Middle frontal gyrus (tissue), 1 donor: ENCODE measurements at regions not wholly inside any gene's neighbourhood (a gene's known extent, or its start where the extent isn't known, plus 50 kb on each side); places are given as distances from the start of the nearest gene placed in this dataset.

Source experiments
- DNase-seq: peaks from one replicate; pipeline ENCODE4 v3.0.0-alpha.2; 2015; ENCODE audit warnings: low spot score; ENCODE audit errors: extremely low spot score

- no peak for DNase-seq
Measured at GRCh38 chr2:129654331-129654730, 325.1 kb upstream of the RAB6C start.

GRCh38 chr2:129656081-129656598 is 323.3 kb upstream of the RAB6C start:
- DNase-seq, result no peak

GRCh38 chr2:129658430-129658829 is 321.0 kb upstream of the RAB6C start:
- no peak for DNase-seq

- no peak for DNase-seq
Measured at GRCh38 chr2:129661935-129662334, 317.5 kb upstream of the RAB6C start.

GRCh38 chr2:129667577-129667976 is 311.9 kb upstream of the RAB6C start:
- no peak for DNase-seq

- no peak for DNase-seq
Measured at GRCh38 chr2:129672521-129672920, 306.9 kb upstream of the RAB6C start.

- DNase-seq, result no peak
Measured at GRCh38 chr2:129673234-129673633, 306.2 kb upstream of the RAB6C start.

GRCh38 chr2:129673847-129674711 is 305.4 kb upstream of the RAB6C start:
- DNase-seq, result no peak

- no peak for DNase-seq
Measured at GRCh38 chr2:129678751-129679150, 300.7 kb upstream of the RAB6C start.

- DNase-seq, result no peak
Measured at GRCh38 chr2:129681788-129682187, 297.7 kb upstream of the RAB6C start.

GRCh38 chr2:129689653-129690448 is 289.6 kb upstream of the RAB6C start:
- DNase-seq, result no peak

- DNase-seq, result no peak
Measured at GRCh38 chr2:129695496-129695895, 284.0 kb upstream of the RAB6C start.

GRCh38 chr2:129698593-129698992 is 280.9 kb upstream of the RAB6C start:
- no peak for DNase-seq

- no peak for DNase-seq
Measured at GRCh38 chr2:129699781-129700573, 279.5 kb upstream of the RAB6C start.

GRCh38 chr2:129702416-129703176 is 276.9 kb upstream of the RAB6C start:
- DNase-seq, result no peak

GRCh38 chr2:129705085-129705484 is 274.4 kb upstream of the RAB6C start:
- DNase-seq, result no peak

- DNase-seq, result no peak
Measured at GRCh38 chr2:129707800-129708199, 271.7 kb upstream of the RAB6C start.

- no peak for DNase-seq
Measured at GRCh38 chr2:129708221-129708967, 271.1 kb upstream of the RAB6C start.

- no peak for DNase-seq
Measured at GRCh38 chr2:129709001-129709955, 270.2 kb upstream of the RAB6C start.
